ENCODE measurements at regions not wholly inside any gene's neighbourhood (a gene's known extent, or its start where the extent isn't known, plus 50 kb on each side); places are given as distances from the start of the nearest gene placed in this dataset.
"Not testable (repeated sequence)": the region's sequence is repeated elsewhere in the genome, so short reads cannot be mapped to it uniquely, and the experiment has no call there.

DNA sequence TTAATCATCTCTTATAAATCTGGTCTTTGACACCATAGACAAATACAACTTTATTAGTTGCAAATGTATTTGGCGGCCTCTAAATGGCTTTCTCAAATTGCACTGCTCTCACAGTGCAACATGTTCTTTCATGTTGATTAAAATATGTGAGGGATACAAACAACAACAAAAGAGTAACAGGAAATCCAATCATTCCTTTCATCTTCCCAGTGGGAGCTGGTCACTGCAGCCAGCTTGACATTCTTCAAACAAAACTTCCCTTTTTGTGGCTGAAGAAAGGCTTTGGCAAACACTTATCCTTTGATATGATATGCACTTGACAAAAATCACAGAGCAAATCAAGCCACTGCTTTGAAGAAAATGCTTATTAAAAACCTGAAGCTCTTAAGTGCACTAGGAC lies 973.6 kb downstream of the EPHA3 start:
- Histone ChIP-seq H3K4me1 (no peaks in the 10 kb centered on the region), H3K9me3 (no peaks in the 10 kb centered on the region), H3K4me3 (no peak overlapping the region), H3K27ac (no peak overlapping the region), H3K4me2 (no peak overlapping the region)
- ATAC-seq (no peak), DNase-seq (ENCODE audit: low read depth in 1 of 2, low spot score in 1 of 2) (no peak), FAIRE-seq (no peak)
- CTCF ChIA-PET, result no interaction called here
- TF ChIP-seq GATA3 (IDR thresholded peaks at IDR 0.05; ENCODE audit: borderline replicate concordance) (no peak), MAZ (IDR thresholded peaks at IDR 0.05; ENCODE audit: borderline replicate concordance, low read depth, low read length) (no peak), RARB (CRISPR knock-in tag; IDR thresholded peaks at IDR 0.05) (no peak), MAFK (IDR thresholded peaks at IDR 0.05; ENCODE audit: partially characterized antibody) (no peak), KDM1A (IDR thresholded peaks at IDR 0.05; ENCODE audit: low read depth) (no peak), NR3C1 (IDR thresholded peaks at IDR 0.05) (no peak), CEBPB (IDR thresholded peaks at IDR 0.05) (no peak)
- TF ChIP-seq, protein P1, sequence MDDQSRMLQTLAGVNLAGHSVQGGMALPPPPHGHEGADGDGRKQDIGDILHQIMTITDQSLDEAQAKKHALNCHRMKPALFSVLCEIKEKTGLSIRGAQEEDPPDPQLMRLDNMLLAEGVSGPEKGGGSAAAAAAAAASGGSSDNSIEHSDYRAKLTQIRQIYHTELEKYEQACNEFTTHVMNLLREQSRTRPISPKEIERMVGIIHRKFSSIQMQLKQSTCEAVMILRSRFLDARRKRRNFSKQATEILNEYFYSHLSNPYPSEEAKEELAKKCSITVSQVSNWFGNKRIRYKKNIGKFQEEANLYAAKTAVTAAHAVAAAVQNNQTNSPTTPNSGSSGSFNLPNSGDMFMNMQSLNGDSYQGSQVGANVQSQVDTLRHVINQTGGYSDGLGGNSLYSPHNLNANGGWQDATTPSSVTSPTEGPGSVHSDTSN (IDR thresholded peaks at IDR 0.05), result no peak
- TF ChIP-seq, protein P2, sequence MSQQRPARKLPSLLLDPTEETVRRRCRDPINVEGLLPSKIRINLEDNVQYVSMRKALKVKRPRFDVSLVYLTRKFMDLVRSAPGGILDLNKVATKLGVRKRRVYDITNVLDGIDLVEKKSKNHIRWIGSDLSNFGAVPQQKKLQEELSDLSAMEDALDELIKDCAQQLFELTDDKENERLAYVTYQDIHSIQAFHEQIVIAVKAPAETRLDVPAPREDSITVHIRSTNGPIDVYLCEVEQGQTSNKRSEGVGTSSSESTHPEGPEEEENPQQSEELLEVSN (IDR thresholded peaks at IDR 0.05; ENCODE audit: borderline replicate concordance, low read depth), result no peak
- 11% methylated on average over 1 of the region's 1 CpG for WGBS (ENCODE audit: missing lambda C conversion rate)
- POLR2A ChIA-PET, result no interaction called here

DNA sequence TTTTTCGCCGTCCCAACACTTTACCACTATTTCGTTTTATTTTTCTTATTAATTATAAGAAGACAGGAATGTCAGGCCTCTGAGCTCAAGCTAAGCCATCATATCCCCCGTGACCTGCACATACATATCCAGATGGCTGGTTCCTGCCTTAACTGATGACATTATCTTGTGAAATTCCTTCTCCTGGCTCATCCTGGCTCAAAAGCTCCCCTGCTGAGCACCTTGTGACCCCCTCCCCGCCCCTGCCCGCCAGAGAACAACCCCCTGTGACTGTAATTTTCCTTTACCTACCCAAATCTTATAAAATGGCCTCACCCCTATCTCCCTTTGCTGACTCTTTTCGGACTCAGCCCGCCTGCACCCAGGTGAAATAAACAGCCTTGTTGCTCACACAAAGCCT lies 978.9 kb downstream of the EPHA3 start:
- 23% methylated on average over 8 of the region's 8 CpGs for WGBS (ENCODE audit: missing lambda C conversion rate)
- CTCF ChIA-PET, FAIRE-seq: not testable (repeated sequence)

DNA sequence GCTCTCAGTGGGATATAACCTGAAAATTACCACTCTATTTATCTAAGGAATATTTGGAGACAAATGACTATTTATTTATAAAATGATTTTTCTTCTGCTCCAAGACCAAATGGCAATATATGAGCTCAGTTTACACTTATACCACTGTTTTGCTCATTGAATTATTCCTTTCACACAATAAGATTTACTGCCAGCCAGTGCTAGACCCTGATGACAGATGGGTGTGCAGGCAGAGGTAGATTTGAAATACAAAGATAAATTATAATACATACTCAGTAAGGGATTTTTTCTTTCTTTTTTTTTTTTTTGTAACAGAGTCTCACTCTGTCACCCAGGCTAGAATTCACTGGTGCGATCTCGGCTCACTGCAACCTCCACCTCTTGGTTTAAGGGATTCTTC lies 980.3 kb downstream of the EPHA3 start:
- no peak for ATAC-seq
- WGBS (ENCODE audit: missing lambda C conversion rate), result 22% methylated on average over 2 of the region's 2 CpGs
- Histone ChIP-seq H3K27ac (no peak overlapping the region), H3K4me1 (no peaks in the 10 kb centered on the region), H3K4me2 (no peak overlapping the region), H3K4me3 (no peak overlapping the region), H3K9me3 (no peaks in the 10 kb centered on the region)
- no peak for FAIRE-seq
- ChIA-PET CTCF (no interaction called here), POLR2A (no interaction called here)
- DNase-seq (ENCODE audit: low read depth in 1 of 2, low spot score in 1 of 2), result no peak
- TF ChIP-seq RAD21 (conservative IDR thresholded peaks at IDR 0.05 in 1 of 2, IDR thresholded peaks at IDR 0.05 in 1 of 2) (no peak), POLR2A (IDR thresholded peaks at IDR 0.05; ENCODE audit: low read length) (no peak), RARB (CRISPR knock-in tag; IDR thresholded peaks at IDR 0.05) (no peak), POLR2AphosphoS2 (conservative IDR thresholded peaks at IDR 0.05; ENCODE audit: low read length) (no peak), RFX5 (IDR thresholded peaks at IDR 0.05) (no peak)
- TF ChIP-seq, protein P3, sequence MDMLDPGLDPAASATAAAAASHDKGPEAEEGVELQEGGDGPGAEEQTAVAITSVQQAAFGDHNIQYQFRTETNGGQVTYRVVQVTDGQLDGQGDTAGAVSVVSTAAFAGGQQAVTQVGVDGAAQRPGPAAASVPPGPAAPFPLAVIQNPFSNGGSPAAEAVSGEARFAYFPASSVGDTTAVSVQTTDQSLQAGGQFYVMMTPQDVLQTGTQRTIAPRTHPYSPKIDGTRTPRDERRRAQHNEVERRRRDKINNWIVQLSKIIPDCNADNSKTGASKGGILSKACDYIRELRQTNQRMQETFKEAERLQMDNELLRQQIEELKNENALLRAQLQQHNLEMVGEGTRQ (IDR thresholded peaks at IDR 0.05), result no peak
- TF ChIP-seq, protein P4, sequence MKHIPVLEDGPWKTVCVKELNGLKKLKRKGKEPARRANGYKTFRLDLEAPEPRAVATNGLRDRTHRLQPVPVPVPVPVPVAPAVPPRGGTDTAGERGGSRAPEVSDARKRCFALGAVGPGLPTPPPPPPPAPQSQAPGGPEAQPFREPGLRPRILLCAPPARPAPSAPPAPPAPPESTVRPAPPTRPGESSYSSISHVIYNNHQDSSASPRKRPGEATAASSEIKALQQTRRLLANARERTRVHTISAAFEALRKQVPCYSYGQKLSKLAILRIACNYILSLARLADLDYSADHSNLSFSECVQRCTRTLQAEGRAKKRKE (CRISPR knock-in tag; IDR thresholded peaks at IDR 0.05; ENCODE audit: low read depth), result no peak
- TF ChIP-seq, protein P2 (IDR thresholded peaks at IDR 0.05; ENCODE audit: borderline replicate concordance, low read depth), result no peak

More for the DNA sequence above, 978.9 kb downstream of the EPHA3 start:
- H3K27ac ChIP-seq; H3K4me2 ChIP-seq; H3K4me3 ChIP-seq; H3K9me3 ChIP-seq; H3K4me1 ChIP-seq; POLR2A ChIA-PET; DNase-seq (ENCODE audit: low read depth in 1 of 2, low spot score in 1 of 2); ATAC-seq: not testable (repeated sequence)

GRCh38 chr3:90091549-90091948 lies 984.1 kb downstream of the EPHA3 start:
- DNase-seq (ENCODE audit: low read depth in 1 of 2, low spot score in 1 of 2) (peak in 1 of 2 experiments; percentile 26), ATAC-seq (peak; percentile 74 to 78; a peak in 4 of 6 replicates), FAIRE-seq (no peak)
- Histone ChIP-seq H3K4me1 (no peaks in the 10 kb centered on the region), H3K4me2 (no peak overlapping the region), H3K4me3 (no peak overlapping the region), H3K9me3 (no peaks in the 10 kb centered on the region), H3K27ac (no peak overlapping the region)
- TF ChIP-seq KDM1A (IDR thresholded peaks at IDR 0.05; ENCODE audit: low read depth) (no peak), CTCF (IDR thresholded peaks at IDR 0.05) (peak; percentile 23; the same call in 2 of the 3 replicates), RAD21 (conservative IDR thresholded peaks at IDR 0.05 in 1 of 2, IDR thresholded peaks at IDR 0.05 in 1 of 2) (peak in 1 of 2 experiments; percentile 46; a peak in 3 of 5 replicates)
- CTCF ChIA-PET, result interaction anchor here (1.4 to 1.8 kb wide), 2 partner anchors 1887 to 1889 kb away, joined by 4 to 5 read pairs; no protein-coding TSS in a partner anchor
- POLR2A ChIA-PET, result no interaction called here
- 2% methylated on average over 2 of the region's 2 CpGs for WGBS (ENCODE audit: missing lambda C conversion rate)
